Psoas muscle (tissue), 7 donors: ENCODE measurements at regions not wholly inside any gene's neighbourhood (a gene's known extent, or its start where the extent isn't known, plus 50 kb on each side); places are given as distances from the start of the nearest gene placed in this dataset.

Experiments
- ATAC-seq, 4 donors: fragments of 200-7000 bp; cut with Tn5 transposase; one replicate each; pipeline ENCODE4 v1.9.1; 2020; ENCODE audit warnings: moderate library complexity in 3 of 4, mild to moderate bottlenecking in 2 of 4
- DNase-seq, 2 donors: peaks; one replicate each; pipeline ENCODE4 v3.0.0-alpha.2; 2020
- H3K27ac ChIP-seq: fragments of 200-600 bp; one replicate; pipeline ENCODE4 v1.8.0; 2022
- H3K27me3 ChIP-seq, 3 donors: fragments of 200-600 bp in 1 of 3; one replicate each; pipeline versions ENCODE4 v1.6.1 to v1.8.0; 2013 to 2022; ENCODE audit warnings: low read length in 2 of 3, mild to moderate bottlenecking in 2 of 3, moderate library complexity in 1 of 3; ENCODE audit not compliant: insufficient read depth in 3 of 3
- H3K36me3 ChIP-seq, 2 donors: fragments of 200-600 bp in 1 of 2; one replicate each; pipeline versions ENCODE4 v1.6.1 to v1.8.0; 2013 to 2022; ENCODE audit warnings: low read depth in 1 of 2, mild to moderate bottlenecking in 1 of 2, moderate library complexity in 1 of 2; ENCODE audit not compliant: insufficient read depth in 1 of 2
- H3K4me1 ChIP-seq: fragments of 200-600 bp; one replicate; pipeline ENCODE4 v1.8.0; 2022
- H3K4me3 ChIP-seq: fragments of 200-600 bp; one replicate; pipeline ENCODE4 v1.8.0; 2022; ENCODE audit warnings: mild to moderate bottlenecking
- H3K9me3 ChIP-seq: fragments of 200-600 bp; one replicate; pipeline ENCODE4 v1.8.0; 2022
- WGBS, 3 donors: extraction: QIAGEN DNeasy Blood & Tissue Kit; methylation state at CpG; one replicate each; pipeline versions ENCODE4 v1.1.6 to v1.1.7; 2013; 5-methylcytosine and 5-hydroxymethylcytosine counted together
- intact Hi-C, 2 donors: fragments of 100-400 bp; cut with DNase I; formaldehyde crosslinking; loops; one replicate each; pipeline versions ENCODE4 v1.11.0 to v1.14.2; 2022
- TF ChIP-seq, protein P1 (sequence below): fragments of 200-600 bp; IDR thresholded peaks from one replicate; pipeline ENCODE4 v1.8.0; 2022; ENCODE audit warnings: antibody characterized with exemption
- donor health status: healthy with polysubstance abuse.
- donor health status: DM: no; HTN: no; CAD: no; lungs with moderate emphysema.
- donor health status: Bipolar disorder and iron deficiency.
- donor health status: healthy.
- donor health status: DM: yes; HTN: yes; CAD: no.
- donor health status: DM: no; HTN: no; CAD: no.
- donor health status: DM: yes; HTN: yes; CAD: no.

- DNase-seq = no peak
- TF ChIP-seq, protein P1, sequence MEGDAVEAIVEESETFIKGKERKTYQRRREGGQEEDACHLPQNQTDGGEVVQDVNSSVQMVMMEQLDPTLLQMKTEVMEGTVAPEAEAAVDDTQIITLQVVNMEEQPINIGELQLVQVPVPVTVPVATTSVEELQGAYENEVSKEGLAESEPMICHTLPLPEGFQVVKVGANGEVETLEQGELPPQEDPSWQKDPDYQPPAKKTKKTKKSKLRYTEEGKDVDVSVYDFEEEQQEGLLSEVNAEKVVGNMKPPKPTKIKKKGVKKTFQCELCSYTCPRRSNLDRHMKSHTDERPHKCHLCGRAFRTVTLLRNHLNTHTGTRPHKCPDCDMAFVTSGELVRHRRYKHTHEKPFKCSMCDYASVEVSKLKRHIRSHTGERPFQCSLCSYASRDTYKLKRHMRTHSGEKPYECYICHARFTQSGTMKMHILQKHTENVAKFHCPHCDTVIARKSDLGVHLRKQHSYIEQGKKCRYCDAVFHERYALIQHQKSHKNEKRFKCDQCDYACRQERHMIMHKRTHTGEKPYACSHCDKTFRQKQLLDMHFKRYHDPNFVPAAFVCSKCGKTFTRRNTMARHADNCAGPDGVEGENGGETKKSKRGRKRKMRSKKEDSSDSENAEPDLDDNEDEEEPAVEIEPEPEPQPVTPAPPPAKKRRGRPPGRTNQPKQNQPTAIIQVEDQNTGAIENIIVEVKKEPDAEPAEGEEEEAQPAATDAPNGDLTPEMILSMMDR = no peak
- ATAC-seq = no peak
Observed at GRCh38 chr13:50080203-50080910, 65.1 kb downstream of the KCNRG start.

GRCh38 chr13:50080911-50081678 is 65.9 kb downstream of the KCNRG start:
- TF ChIP-seq, protein P1 = no peak
- Histone ChIP-seq H3K36me3 (no peaks in the 10 kb centered on the region), H3K4me1 (peaks cover 48% of the 10 kb centered on the region), H3K4me3 (peak overlapping the region; percentile 77), H3K27me3 (no peaks in the 10 kb centered on the region), H3K9me3 (no peaks in the 10 kb centered on the region), H3K27ac (peak overlapping the region; percentile 87)
- peak; percentile 9 to 22 (median 16) for ATAC-seq
- WGBS, 3 donors = 1% methylated on average over 56 to 67 of the region's 67 CpGs
- intact Hi-C loops = loop anchor here (5.0 to 10.0 kb wide), 4 partner anchors 84 to 834 kb away; partner anchors contain the start of gene TRIM13 (in 2 of the 2)
- DNase-seq = peak; percentile 55 to 69

More at GRCh38 chr13:50080203-50080910, 65.1 kb downstream of the KCNRG start:
- Histone ChIP-seq H3K27me3 (no peaks in the 10 kb centered on the region), H3K9me3 (no peaks in the 10 kb centered on the region), H3K36me3 (no peaks in the 10 kb centered on the region), H3K4me1 (peaks cover 53% of the 10 kb centered on the region), H3K27ac (peak overlapping the region; percentile 87), H3K4me3 (peak overlapping the region; percentile 77)
- WGBS, 3 donors = 5 to 12% (median 8%) methylated on average over 29 of the region's 29 CpGs
- intact Hi-C loops = loop anchor here (5.0 to 10.0 kb wide), 4 partner anchors 83 to 834 kb away; partner anchors contain the start of gene TRIM13 (in 2 of the 2)

DNA sequence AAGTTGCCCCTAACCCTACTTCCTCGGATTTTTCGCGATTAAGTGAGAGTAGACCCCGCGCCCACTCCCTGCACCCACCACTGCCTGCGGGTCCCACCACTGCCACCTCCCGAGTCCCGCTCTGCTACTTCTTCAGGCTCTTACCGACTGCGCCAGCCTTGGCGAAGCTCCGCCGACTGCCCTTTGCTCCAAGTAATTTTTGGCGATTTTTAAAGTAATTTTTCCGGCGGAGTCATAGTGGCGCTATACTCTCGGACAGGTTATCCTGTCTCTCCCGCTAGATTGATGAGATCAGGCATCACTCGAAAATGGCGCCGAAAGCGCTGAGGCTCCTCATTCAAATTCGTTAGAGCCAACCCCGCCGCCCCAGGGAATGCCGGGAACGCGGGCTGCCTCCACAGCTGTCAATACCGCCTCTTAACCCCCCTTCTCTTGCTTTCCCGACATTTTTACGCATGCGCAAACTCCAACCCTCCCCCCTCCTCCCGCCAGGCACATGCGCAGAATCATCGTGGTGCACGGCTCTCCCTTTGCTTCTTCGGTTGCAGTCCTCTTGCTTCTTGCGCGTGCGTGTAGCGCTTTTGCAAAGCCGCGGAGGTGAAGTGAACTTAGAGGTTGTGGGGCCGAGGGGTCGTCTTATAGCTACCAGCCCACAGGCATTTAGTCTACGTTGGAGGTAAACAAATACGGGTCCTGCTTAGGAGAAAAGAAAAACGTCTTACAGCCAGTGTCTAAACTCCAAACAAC is 66.6 kb downstream of the KCNRG start:
- Histone ChIP-seq H3K4me1 (peaks cover 44% of the 10 kb centered on the region), H3K4me3 (peak overlapping the region; percentile 77), H3K27ac (peak overlapping the region; percentile 87), H3K27me3 (no peaks in the 10 kb centered on the region), H3K36me3 (peaks cover 0 to 5% of the 10 kb centered on the region in 2 donors), H3K9me3 (no peaks in the 10 kb centered on the region)
- ATAC-seq (peak; percentile 93 to 96 (median 95)), DNase-seq (peak; percentile 98 to 99)
- WGBS, 3 donors = 0% methylated on average over 49 of the region's 49 CpGs
- TF ChIP-seq, protein P1 = no peak
- intact Hi-C loops = loop anchor here (2.0 to 10.0 kb wide), 6 partner anchors 41 to 833 kb away; partner anchors contain the start of gene TRIM13 (in 2 of the 2)

DNA sequence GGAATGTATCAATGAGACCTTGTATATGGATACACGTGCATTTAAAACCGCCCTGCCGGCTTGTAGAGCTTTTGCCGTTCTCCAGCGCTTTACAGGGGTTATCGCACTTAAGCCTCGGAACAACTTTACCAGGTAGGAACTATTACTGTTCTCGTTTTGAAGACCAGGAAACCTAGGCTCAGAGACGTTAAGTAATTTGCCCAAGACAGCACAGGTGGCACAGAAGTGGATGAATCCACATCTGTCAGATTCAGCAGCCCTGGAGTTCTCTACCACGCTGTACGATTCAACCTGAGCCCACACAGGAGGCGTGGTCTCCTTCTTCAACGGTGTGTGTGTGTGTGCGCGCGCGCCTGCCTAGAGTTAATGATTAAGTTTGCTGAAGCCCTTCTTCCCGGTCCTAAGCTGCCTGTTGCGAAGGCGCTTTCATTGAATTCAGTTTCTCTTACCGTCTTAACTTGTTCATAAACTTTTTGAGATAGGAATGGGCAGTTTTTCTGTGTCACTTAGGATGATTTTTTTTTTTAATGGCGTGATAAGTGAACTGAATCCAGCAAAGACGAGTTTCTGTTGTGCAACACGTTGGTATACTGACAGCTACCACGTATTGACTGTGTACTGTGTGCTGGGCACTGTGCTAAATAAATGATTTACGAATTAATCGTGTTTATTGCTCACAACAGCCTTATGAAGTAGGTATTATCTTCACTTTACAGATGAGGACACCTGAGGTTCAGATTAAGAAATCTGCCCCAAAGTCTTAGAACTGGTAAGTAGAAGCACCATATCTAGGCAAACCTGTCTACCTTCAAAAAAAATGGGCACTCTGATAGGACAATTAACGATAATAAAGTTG is 67.4 kb downstream of the KCNRG start:
- Histone ChIP-seq H3K4me3 (peak overlapping the region; percentile 77), H3K36me3 (peaks cover 0 to 6% of the 10 kb centered on the region in 2 donors), H3K27ac (peak overlapping the region; percentile 87), H3K4me1 (peaks cover 36% of the 10 kb centered on the region), H3K27me3 (no peaks in the 10 kb centered on the region), H3K9me3 (no peaks in the 10 kb centered on the region)
- TF ChIP-seq, protein P1 = no peak
- ATAC-seq (peak; percentile 64 to 72 (median 69)), DNase-seq (peak; percentile 54 to 68)
- 4% methylated on average over 28 of the region's 28 CpGs for WGBS, 3 donors
- intact Hi-C loops = loop anchor here (2.0 to 10.0 kb wide), 6 partner anchors 40 to 832 kb away; partner anchors contain the start of gene TRIM13 (in 2 of the 2)
